ENCODE measurements at regions not wholly inside any gene's neighbourhood (a gene's known extent, or its start where the extent isn't known, plus 50 kb on each side); places are given as distances from the start of the nearest gene placed in this dataset.
"Not testable (repeated sequence)": the region's sequence is repeated elsewhere in the genome, so short reads cannot be mapped to it uniquely, and the experiment has no call there.

DNA sequence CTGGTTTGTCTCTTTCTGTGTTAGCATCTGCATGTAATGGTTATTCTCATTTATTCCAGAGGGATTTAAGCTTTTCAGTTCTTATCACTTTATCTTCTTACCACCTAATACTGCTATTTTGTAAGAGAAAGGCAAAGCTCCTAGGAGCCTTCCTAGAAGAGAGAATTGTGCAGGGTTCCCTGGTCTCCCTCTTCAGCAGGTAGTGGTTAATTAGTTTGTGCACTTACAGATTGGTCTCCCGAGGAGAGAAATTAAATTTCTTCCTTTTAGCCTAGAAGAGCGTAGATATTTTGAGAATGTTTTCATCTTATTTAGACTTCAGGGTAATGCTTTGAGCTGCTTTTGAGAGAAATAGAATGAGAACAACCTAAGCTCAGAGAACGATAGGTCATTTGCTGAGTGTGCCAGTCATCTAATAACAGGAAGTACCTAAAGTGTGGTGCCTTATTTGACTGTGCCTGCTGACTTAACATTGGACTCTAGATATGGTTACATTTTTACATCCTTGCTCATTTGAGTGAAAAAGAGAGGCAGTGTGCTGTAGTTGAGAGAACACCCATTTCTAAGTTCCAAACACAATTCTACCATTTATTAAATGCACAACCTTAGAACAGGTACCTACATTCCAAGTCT, 651.4 kb downstream of the STK39 start:
- POLR2A ChIA-PET, result no interaction called here
- H3K9me3 Mint-ChIP-seq, result no peaks in the 10 kb centered on the region

DNA sequence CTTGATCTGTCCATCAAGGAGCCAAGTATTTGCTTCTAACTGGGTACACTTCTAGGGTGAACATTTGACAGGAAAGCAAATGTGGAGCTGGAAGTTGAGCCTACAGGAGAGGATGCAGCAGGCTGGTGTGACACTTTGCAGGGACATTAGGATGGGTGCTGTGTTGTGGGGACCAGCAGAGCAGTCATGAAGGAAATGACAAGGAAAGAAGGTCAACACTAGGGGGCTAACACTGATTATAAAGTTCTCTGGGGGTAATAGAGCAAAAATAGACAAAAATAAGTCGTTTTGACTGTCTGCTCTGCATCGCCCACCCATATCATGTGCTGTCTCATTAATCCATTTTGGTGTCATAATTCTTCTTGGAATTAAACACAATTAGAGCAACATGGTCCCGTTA, 652.4 kb downstream of the STK39 start:
- Mint-ChIP-seq H3K27me3 (no peaks in the 10 kb centered on the region), H3K4me1 (no peaks in the 10 kb centered on the region), H3K36me3 (ENCODE audit: low read depth) (no peaks in the 10 kb centered on the region), H3K27ac (no peak overlapping the region), H3K4me3 (no peak overlapping the region), H3K9me3 (no peaks in the 10 kb centered on the region)
- ChIA-PET POLR2A (no interaction called here), CTCF (no interaction called here)
- DNase-seq, result no peak

More for the DNA sequence above, 651.4 kb downstream of the STK39 start:
- CTCF ChIA-PET, result no interaction called here
- no peak overlapping the region for H3K4me3 Mint-ChIP-seq
- H3K4me1 Mint-ChIP-seq, result no peaks in the 10 kb centered on the region
- no peaks in the 10 kb centered on the region for H3K36me3 Mint-ChIP-seq (ENCODE audit: low read depth)
- no peak overlapping the region for H3K27ac Mint-ChIP-seq
- no peak for DNase-seq
- H3K27me3 Mint-ChIP-seq, result no peaks in the 10 kb centered on the region

DNA sequence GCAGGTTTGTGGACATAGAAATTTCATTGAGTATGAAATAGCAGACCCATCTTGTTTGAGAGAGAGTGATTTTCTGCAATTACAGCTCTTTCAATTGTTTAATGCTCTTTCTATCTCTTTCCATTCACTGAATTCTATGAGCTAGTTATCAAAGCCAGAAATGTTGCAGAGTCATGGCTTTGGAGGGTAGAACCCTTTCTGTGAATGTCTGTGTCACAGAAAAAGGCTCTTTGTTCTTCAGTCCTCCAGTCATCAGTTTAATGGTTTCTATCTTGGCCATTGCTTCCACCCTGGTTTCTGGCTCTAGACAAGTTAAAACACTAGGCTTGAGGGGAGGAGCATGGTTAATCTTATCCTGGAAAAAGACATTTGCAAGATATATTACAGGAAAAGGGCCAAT, 655.0 kb downstream of the STK39 start:
- Mint-ChIP-seq H3K4me3 (no peak overlapping the region), H3K4me1 (no peaks in the 10 kb centered on the region), H3K27ac (no peak overlapping the region), H3K27me3 (no peaks in the 10 kb centered on the region), H3K36me3 (ENCODE audit: low read depth) (no peaks in the 10 kb centered on the region), H3K9me3 (no peaks in the 10 kb centered on the region)
- DNase-seq, result no peak
- ChIA-PET CTCF (no interaction called here), POLR2A (no interaction called here)

DNA sequence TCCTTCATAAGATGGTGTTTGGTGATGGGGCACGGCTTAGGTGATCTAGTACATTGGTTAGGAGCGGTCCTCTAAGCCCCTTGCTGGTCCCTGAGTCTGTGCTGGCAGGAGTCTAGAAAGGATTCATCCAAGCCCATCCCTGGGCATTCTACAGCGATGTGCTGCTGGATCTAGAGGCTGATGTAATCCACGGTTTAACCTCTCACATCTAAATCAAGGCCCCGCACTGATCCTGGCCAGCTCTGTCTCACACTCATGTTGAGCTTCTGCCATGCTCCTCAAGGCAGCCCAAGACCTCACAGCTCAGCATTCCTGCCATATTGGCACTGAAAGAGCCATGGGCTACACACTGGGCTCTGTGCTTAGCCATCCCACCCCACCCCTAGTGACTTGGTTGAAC, 664.8 kb downstream of the STK39 start:
- Mint-ChIP-seq H3K9me3 (no peaks in the 10 kb centered on the region), H3K4me1 (no peaks in the 10 kb centered on the region), H3K27me3 (no peaks in the 10 kb centered on the region), H3K36me3 (ENCODE audit: low read depth) (no peaks in the 10 kb centered on the region), H3K27ac (no peak overlapping the region), H3K4me3 (no peak overlapping the region)
- DNase-seq, result no peak
- ChIA-PET POLR2A (no interaction called here), CTCF (no interaction called here)

DNA sequence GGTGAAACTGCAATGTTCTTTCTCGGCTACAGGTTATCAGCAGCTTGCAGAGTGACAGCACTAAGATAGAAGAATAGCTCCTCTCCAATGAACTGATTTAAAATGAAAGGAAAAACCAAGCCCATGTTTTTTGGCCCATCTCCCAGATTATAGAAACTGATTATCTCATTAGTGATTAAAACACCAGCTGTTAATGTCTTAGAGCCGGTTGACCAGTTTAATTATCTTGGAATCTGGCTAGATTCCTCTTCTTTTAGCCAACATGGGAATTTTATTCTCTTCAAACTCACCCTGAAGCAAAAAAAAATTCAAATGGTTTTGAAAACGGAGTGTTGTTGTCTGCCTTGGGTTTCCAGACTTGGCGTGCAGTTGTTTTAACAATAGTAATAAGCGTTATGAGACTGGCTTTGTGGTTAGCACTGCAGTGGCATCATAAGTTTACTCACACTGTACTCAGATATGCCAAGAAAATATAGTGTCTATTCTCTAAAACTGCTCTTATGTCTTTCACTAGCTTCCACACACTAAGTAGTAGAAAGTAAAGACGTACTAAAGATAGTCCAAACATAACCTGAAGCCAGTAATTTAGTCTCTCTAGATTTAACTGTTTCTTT, 665.3 kb downstream of the STK39 start:
- ChIA-PET CTCF (no interaction called here), POLR2A (no interaction called here)
- Mint-ChIP-seq H3K4me3 (no peak overlapping the region), H3K4me1 (no peaks in the 10 kb centered on the region), H3K36me3 (ENCODE audit: low read depth) (no peaks in the 10 kb centered on the region), H3K27me3 (no peaks in the 10 kb centered on the region), H3K27ac (no peak overlapping the region), H3K9me3 (no peaks in the 10 kb centered on the region)
- DNase-seq, result no peak

DNA sequence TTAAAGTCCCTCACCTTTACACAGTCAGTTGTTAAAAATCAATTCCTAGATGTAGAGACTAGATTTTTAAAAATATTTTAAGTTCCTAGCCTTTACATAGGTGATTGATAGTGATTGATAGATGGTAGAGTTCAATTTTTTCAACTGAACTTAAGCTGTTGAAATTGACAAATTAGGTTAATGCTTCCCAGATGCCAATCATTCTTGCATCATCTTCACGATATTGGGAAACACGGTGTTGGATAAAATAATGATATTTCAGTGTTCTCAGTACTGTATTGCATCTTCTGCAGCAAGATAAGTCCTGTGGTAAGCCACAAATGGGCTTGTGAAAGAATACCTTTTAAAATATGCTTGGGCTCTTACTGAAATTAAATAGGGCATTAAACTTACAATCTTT, 667.6 kb downstream of the STK39 start:
- H3K9me3 Mint-ChIP-seq, result no peaks in the 10 kb centered on the region
- ChIA-PET POLR2A (no interaction called here), CTCF (no interaction called here)
- no peak for DNase-seq
- no peaks in the 10 kb centered on the region for H3K4me1 Mint-ChIP-seq
- H3K27me3 Mint-ChIP-seq, result no peaks in the 10 kb centered on the region
- H3K36me3 Mint-ChIP-seq (ENCODE audit: low read depth), result no peaks in the 10 kb centered on the region
- H3K27ac Mint-ChIP-seq, result no peak overlapping the region
- H3K4me3 Mint-ChIP-seq, result no peak overlapping the region

DNA sequence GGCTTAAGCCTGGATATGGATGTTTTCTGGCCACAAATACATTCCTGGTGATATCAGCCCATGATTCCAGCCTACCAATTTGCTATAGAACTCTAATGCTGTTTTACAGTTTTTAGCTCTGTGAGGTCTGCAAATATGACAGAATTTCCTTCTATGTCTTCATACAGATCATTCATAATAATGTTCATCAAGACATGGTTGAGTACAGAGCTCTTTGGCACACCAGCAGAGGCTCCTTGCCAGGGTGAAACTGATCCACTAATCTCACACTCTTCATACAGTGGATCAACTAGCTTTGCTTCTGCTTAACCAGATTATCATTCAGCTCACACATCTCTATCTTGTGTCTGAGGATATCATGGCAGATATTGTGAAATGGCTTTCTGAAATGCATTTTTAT, 672.1 kb downstream of the STK39 start:
- H3K4me3 Mint-ChIP-seq, result no peak overlapping the region
- POLR2A ChIA-PET, result no interaction called here
- CTCF ChIA-PET, result no interaction called here

DNA sequence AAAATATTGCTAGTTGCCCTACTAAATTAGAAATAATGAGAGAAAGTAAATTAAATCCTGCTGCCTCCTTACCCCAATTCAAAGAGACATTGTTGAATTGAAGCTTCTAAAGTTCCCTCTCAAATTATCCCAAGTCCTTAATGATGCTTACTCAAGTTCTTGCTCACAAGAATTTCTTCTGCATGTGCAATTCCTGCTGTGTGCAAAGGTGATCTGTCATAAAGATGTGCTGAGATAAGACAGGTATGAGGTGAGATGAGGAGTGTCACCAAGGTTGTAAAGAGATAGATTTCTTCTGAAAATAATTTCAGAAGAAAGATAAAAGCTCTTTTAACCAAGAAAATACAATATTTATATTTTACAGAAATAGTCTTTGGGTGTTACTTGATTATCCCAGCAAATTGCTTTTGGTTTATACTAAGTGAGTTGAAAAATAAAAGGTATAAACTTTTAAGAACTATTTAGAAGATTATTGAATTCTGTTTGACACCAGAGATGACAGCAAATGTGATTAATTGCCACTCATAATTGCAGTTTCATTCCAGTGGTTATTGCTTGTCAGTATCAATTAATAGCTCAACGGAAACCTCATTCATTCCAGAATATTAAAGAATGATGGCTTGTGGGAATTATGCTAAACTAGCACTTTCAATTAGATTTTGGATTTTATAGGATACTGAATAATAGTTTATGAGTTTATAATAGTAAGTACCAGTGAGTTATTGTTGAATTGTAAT, 674.3 kb downstream of the STK39 start:
- no peak for DNase-seq
- Mint-ChIP-seq H3K27me3 (no peaks in the 10 kb centered on the region), H3K4me1 (no peaks in the 10 kb centered on the region), H3K36me3 (ENCODE audit: low read depth) (no peaks in the 10 kb centered on the region), H3K4me3 (no peak overlapping the region), H3K9me3 (no peaks in the 10 kb centered on the region), H3K27ac (no peak overlapping the region)
- CTCF ChIA-PET, result no interaction called here
- POLR2A ChIA-PET, result no interaction called here

More for the DNA sequence above, 672.1 kb downstream of the STK39 start:
- no peak overlapping the region for H3K27ac Mint-ChIP-seq
- H3K36me3 Mint-ChIP-seq (ENCODE audit: low read depth), result no peaks in the 10 kb centered on the region
- no peaks in the 10 kb centered on the region for H3K4me1 Mint-ChIP-seq
- no peaks in the 10 kb centered on the region for H3K27me3 Mint-ChIP-seq
- DNase-seq, result no peak
- H3K9me3 Mint-ChIP-seq, result no peaks in the 10 kb centered on the region

DNA sequence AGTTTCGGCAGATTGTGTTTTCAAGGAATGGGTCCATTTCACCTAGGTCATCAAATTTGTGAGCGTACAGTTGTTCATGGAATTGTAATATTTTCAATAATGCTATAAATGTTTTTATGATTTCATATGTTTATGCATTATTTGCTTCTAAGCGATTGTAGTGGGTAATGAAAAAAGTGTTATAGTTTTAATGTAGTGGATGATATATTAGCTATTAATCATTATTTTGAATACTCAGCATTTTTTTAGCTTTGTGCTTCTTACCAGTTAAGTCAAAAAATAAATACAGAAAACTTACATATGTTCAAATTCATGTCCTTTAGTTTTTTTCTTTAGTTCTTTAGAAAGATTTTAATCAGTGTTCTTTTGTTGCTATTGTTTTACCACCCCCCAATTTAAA, 677.0 kb downstream of the STK39 start:
- ChIA-PET POLR2A (no interaction called here), CTCF (no interaction called here)
- no peaks in the 10 kb centered on the region for H3K9me3 Mint-ChIP-seq
- H3K4me1 Mint-ChIP-seq, result no peaks in the 10 kb centered on the region
- no peaks in the 10 kb centered on the region for H3K36me3 Mint-ChIP-seq (ENCODE audit: low read depth)
- H3K4me3 Mint-ChIP-seq, result no peak overlapping the region
- no peaks in the 10 kb centered on the region for H3K27me3 Mint-ChIP-seq
- no peak for DNase-seq
- no peak overlapping the region for H3K27ac Mint-ChIP-seq

DNA sequence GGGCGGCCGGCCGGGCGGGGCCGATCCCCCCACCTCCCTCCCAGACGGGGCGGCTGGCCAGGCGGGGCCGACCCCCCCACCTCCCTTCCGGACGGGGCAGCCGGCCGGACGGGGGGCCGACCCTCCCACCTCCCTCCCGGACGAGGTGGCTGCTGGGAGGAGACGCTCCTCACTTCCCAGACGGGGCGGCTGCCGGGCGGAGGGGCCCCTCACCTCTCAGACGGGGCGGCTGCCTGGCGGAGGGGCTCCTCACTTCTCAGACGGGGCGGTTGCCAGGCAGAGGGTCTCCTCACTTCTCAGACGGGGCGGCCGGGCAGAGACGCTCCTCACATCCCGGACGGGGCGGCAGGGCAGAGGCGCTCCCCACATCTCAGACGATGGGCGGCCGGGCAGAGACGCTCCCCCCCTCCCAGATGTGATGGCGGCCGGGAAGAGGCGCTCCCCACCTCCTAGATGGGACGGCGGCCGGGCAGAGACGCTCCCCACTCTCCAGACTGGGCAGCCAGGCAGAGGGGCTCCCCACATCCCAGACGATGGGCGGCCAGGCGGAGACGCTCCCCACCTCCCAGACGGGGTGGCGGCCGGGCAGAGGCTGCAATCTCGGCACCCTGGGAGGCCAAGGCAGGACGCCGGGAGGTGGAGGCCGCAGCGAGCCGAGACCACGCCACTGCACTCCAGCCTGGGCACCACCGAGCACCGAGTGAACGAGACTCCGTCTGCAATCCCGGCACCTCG, 675.8 kb downstream of the XIRP2 start:
- H3K4me3 Mint-ChIP-seq, DNase-seq, H3K4me1 Mint-ChIP-seq: not testable (repeated sequence)

DNA sequence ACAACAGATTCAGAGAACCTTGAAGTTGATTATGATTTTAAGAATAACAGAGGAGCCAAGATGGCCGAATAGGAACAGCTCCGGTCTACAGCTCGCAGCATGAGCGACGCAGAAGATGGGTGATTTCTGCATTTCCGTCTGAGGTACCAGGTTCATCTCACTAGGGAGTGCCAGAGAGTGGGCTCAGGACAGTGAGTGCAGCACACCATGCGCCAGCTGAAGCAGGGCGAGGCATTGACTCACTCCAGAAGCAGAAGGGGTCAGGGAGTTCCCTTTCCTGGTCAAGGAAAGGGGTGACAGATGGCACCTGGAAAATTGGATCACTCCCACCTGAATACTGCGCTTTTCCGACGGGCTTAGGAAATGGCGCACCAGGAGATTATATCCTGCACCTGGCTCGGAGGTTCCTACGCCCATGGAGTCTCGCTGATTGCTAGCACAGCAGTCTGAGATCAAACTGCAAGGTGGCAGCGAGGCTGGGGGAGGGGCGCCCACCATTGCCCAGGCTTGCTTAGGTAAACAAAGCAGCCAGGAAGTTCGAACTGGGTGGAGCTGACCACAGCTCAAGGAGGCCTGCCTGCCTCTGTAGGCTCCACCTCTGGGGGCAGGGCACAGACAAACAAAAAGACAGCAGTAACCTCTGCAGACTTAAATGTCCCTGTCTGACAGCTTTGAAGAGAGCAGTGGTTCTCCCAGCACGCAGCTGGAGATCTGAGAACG, 670.2 kb downstream of the XIRP2 start:
- H3K9me3 Mint-ChIP-seq; H3K27me3 Mint-ChIP-seq; H3K27ac Mint-ChIP-seq; DNase-seq; POLR2A ChIA-PET; H3K4me3 Mint-ChIP-seq; H3K4me1 Mint-ChIP-seq; CTCF ChIA-PET; H3K36me3 Mint-ChIP-seq (ENCODE audit: low read depth): not testable (repeated sequence)

More for the DNA sequence above, 675.8 kb downstream of the XIRP2 start:
- H3K9me3 Mint-ChIP-seq; CTCF ChIA-PET; H3K36me3 Mint-ChIP-seq (ENCODE audit: low read depth); H3K27ac Mint-ChIP-seq; POLR2A ChIA-PET; H3K27me3 Mint-ChIP-seq: not testable (repeated sequence)

DNA sequence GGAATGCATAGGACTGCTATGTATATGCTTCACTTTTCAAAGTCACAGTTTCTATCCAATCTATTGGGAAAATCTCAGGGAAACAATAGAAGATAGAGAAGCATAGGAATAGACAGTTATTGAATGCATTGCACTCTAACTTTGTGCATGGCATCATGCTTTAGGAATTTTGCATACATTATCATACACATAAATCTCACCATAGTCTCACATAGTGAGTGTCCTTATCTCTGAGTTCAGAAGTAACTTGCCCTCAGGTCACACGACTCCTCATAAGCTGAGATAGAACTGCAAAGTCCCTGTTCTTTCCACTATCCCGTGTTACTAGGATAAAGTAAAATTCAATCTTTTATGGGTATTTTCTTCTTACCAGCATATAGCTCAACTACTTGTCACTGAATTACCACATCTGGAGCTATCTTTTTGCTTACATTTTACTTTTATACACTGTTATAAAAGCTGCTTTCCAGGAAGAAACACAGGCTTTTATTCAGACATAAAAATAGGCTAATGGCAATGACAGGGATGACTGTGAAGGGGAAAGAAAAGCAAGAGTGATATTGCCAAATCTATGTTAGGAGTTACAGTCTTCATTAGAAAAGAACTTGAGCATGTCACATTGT, 666.9 kb downstream of the XIRP2 start:
- H3K4me3 Mint-ChIP-seq, result no peak overlapping the region
- H3K4me1 Mint-ChIP-seq, result no peaks in the 10 kb centered on the region
- no peaks in the 10 kb centered on the region for H3K9me3 Mint-ChIP-seq
- POLR2A ChIA-PET, result no interaction called here
- DNase-seq, result no peak
- CTCF ChIA-PET, result no interaction called here
- H3K36me3 Mint-ChIP-seq (ENCODE audit: low read depth), result no peaks in the 10 kb centered on the region
- no peaks in the 10 kb centered on the region for H3K27me3 Mint-ChIP-seq
- no peak overlapping the region for H3K27ac Mint-ChIP-seq

DNA sequence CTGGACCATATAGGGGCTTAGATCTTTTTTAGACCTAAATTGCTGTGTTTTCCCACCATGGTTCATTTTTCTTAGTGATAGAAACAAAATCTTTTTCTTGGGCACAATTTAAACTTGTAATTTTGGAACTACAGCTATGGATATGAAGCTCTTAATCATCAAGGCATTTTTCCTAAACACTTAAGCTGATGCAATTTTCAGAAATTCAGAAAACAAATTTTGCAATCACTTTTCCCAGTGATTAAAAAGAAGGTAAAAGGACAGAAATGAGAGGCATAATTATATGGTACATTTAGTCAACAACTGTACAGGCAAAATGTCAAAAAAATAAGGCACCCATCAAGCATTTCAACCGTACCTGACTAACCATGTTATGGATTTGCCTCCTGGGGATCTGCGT, 665.4 kb downstream of the XIRP2 start:
- Mint-ChIP-seq H3K9me3 (no peaks in the 10 kb centered on the region), H3K27me3 (no peaks in the 10 kb centered on the region), H3K36me3 (ENCODE audit: low read depth) (no peaks in the 10 kb centered on the region), H3K27ac (no peak overlapping the region), H3K4me3 (no peak overlapping the region), H3K4me1 (no peaks in the 10 kb centered on the region)
- POLR2A ChIA-PET, result no interaction called here
- no peak for DNase-seq
- CTCF ChIA-PET, result no interaction called here
